NCI-H146 (cell line): ENCODE measurements at regions not wholly inside any gene's neighbourhood (a gene's known extent, or its start where the extent isn't known, plus 50 kb on each side); places are given as distances from the start of the nearest gene placed in this dataset.

Source experiments
- DNase-seq: peaks from one replicate; lab custom pipeline; 2025; lab: John Stamatoyannopoulos, UW

DNA sequence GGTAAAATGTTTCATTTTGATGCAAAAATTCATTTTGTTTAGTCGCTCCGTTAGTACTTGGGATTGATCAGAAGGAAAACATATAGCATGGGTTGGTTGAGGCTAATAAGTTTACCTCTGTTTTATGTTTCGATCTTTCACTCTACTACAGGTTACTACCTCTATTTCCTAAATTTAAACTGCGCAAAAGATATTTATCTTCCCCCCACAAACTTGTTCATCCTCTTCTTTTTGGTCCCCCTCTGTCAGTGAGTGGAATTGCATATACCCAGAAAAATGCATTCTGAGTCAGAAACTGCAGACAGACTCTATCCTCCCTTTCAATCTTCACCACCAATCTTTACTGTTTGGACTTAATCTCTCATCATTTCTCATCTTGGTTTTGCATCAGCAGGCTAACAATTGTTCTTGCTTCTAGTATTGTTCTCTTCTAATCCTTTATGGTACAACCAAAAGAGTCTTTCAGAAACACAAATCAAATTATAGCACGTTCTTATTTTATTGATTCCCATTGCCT lies 316.0 kb upstream of the ADGRL4 start:
- no peak for DNase-seq

- no peak for DNase-seq
These were observed 305.9 kb upstream of the ADGRL4 start for GRCh38 chr1:79312438-79312837.

GRCh38 chr1:79310609-79311008 lies 304.1 kb upstream of the ADGRL4 start:
- DNase-seq = no peak

DNA sequence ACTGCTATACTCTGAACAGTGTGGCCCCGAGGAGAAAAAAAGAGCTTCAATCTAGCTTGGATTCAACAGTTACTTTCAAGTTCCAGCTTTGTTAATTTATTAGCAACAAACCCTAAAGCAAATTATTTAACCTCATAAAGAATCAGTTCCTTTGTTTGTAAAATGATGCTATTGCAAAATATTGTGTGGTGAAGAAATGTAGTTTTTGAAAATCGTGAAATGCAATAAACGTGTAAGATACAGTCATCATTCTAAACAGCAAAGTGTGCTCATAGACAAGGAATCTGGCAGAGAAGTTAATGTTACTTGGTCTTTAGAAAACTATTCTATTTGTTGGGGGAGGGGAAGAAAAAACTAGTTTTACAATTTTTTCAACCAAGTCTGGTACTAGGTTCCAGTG lies 297.6 kb upstream of the ADGRL4 start:
- no peak for DNase-seq

DNA sequence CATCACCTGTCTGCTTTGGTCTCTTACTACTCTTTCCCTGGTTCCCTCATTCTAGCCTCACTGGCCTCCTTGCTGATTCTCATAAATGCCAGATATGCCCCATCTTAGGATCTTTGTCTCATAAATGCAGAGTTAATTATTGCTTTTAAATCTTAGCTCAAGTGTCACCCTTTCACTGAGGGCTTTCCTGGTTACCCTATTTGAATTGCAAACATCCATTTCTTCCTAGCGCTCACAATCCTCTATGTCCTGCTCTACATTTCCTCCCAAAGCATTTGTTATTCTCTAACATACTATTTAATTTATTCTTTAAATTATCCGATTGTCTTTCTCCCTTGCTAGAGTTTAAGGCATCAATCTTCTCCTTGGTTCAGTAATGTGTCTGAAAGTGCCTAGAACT lies 296.5 kb upstream of the ADGRL4 start:
- no peak for DNase-seq

DNA sequence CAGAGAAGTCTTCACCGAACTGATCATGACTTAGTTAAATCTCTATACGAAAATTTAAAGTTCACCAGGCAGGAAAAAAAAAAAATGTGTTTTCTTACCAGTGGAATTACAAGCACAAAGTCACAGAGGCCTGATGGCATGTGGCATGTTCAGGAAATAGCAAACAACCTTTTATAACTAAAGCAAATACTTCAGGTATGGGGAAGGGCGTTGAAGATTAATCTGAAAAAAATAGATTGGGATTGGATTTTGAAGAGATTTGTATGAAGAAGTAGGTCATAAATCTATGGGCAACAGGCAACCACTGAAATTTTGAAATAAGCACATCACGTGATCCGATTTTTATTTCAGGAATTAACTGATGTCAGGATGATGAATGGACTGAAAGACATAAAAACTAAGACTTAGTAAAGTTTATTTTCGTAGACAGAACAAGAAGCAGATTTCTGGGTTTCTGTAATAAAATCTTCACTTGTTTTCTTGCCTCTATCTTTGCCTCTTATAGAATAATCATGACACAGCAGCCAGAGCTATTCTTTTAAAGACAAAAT lies 295.9 kb upstream of the ADGRL4 start:
- no peak for DNase-seq

DNA sequence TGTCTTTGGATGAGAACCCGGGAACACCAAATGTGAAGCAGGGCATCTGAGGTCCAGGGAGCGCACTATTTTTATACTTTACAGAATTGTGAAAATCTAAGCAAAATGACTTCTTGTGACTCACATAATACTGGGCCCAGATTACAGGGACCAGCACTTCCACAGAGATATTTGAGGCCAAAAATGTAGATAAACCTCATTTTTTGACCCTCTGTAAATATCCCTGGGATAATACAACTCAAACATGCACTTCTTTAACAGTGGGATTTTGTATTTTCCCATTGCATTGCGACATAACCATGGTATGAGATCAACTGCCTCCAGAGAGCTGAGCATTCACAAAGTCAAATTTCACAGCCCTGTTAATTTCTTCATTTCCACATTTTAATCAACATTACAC lies 289.4 kb upstream of the ADGRL4 start:
- DNase-seq = no peak

- DNase-seq = no peak
These were observed 287.1 kb upstream of the ADGRL4 start for GRCh38 chr1:79293611-79294010.

GRCh38 chr1:79290927-79291474 lies 284.5 kb upstream of the ADGRL4 start:
- no peak for DNase-seq

GRCh38 chr1:79287982-79288381 lies 281.5 kb upstream of the ADGRL4 start:
- DNase-seq = no peak

DNA sequence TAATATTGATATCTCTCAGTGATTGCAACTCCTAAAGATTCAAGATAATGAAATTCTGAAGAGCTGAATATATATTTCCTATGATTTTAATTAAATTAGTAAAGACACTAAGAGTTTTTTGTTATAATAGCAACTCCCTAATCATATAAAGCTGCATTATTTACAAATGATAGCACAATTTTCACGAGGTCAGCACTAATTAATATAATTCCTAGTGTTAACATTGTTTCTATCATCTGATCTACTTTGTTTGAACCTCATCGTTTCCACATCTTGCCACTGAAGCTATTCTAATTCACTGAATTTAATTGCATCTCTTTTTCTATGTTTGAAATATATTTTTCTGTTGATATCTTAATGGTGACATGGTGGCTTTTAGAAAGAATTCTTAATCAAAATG lies 279.1 kb upstream of the ADGRL4 start:
- no peak for DNase-seq

- no peak for DNase-seq
These were observed 276.9 kb upstream of the ADGRL4 start for GRCh38 chr1:79283451-79283850.

DNA sequence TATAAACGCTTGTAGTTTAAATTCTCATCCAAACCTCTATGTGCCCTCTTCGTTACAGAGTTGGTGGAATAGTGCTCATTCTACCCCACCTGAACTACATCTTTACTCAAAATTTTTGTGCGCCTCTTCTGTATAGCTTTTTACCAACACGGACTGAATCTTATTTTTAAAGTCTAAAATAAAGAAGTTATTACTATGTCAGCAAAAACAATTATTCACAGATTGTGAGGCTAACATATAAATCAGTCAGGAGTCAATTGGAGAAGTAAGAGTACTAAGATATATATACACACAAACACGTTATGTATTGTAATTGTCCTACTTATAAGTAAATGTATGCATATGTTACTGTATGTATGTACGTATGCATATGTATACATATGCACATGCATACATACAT lies 274.9 kb upstream of the ADGRL4 start:
- no peak for DNase-seq

DNA sequence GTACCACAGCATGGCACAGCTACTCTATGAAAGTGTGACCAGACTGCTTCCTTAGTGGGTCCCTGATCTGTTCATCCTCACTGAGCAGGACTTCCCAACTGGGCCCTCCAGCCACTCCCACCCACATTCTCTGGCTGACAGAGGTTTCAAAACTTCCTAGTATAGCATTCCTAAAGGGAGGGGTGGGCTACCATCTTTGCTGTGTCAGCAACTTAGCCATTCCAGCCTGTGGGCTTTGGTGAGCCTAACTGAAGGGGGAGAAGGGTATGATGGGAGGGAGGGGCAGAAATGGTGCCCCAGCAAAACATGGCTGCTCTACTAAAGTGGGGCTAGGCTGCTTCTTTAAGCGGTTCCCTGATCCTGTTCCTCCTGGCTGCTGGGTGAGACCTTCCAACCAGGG lies 265.2 kb upstream of the ADGRL4 start:
- DNase-seq = no peak

DNA sequence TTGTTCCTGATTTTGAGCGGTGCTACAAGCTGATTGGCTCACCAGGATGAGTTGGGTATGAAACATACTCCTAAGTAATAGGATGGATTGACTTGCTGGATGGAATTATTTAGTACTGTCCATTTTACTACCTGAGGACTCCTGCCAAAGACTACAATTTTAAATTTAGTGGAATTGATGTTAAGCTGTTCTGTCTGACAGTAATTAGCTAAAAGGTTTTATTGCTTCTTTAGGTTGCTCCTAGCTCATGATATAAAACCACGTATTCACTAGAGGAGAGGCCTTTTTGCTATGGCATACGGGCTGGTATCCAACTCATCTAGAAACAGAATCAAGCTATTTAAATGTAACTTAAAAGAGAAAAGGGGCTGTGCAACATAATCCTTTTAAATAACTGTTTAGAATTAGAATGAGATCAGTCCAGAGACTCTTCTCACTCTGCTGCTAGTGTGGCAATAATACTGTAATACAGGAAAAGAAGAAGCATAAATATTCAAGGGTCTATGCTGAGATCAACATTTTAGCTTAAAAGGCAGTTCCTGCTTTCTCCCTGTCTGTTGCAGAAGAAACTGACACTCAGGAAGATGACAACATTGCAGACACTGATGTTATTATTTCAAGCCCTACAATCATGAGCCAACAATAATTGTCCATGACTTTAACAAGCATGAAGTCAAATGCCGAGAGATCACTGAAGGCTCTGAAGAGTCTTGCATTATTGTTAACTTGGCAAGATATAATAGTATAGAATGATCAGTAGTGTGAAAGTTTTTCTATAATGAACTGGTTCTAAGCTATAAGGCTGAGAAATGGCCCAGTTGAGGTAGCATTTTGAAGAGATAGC lies 258.7 kb upstream of the ADGRL4 start:
- DNase-seq = no peak

DNA sequence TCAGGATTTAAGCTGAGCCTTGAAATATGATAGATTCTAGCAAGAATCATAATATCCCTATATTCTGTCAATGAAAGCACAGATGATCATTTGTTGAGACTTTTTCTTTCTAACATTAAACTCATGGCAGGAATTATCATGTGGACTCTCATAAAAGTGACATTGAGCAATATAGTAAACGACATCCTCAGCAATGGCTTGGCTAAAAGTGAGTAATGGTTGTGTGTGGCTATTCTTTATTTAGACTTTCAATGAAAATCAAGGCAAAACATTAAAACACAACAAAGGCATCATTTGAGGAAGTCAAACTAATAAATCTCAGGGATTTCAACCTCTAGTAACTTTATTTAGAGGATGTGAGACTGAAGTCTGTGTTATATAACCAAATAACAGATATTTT lies 257.8 kb upstream of the ADGRL4 start:
- DNase-seq = no peak

GRCh38 chr1:79262745-79263258 lies 256.3 kb upstream of the ADGRL4 start:
- peak; percentile 25 for DNase-seq

DNA sequence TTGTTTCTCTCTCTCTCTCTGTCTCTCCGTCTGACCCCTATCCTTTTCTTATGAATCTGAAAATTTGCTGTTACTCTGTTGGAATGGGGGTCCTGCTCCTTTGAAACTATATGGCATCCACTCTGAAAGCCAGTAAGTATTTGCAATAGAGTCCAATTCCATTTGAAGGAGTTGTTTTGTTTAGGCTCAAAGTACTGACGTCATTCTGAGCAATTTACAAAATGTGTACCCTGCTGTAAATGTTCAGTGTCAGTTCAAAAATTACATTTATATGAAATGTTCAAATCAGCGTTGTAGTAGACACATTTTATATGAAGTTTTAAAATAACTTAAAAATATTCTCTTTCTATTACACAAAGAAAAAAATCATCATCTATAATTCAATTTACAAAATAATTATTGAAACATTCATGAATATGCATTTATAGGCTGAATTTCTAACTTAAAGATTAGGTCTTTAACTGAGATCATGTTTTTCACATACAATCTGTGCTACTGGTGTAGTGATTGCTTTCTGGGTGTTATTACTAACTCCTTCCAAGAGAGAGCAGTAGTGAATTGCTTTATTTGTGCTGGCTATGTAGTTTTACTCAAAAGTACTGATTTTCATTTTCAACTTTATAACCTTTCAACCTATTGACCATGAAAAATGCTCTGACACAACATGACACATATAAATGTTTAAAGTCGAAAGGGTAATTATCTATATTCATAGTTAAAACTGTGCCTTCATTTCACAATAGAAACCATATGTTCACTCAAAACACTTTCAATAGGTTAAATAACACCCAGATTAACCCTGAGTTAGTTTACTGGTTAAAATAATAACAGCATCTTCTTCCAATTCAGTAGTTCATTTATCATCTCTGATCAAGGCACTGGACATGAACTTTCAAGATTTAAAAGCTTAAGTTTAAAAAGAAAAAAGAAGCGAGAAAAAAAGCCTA lies 253.1 kb upstream of the ADGRL4 start:
- DNase-seq = peak; percentile 2

- peak; percentile 11 for DNase-seq
These were observed 248.9 kb upstream of the ADGRL4 start for GRCh38 chr1:79255421-79255820.

DNA sequence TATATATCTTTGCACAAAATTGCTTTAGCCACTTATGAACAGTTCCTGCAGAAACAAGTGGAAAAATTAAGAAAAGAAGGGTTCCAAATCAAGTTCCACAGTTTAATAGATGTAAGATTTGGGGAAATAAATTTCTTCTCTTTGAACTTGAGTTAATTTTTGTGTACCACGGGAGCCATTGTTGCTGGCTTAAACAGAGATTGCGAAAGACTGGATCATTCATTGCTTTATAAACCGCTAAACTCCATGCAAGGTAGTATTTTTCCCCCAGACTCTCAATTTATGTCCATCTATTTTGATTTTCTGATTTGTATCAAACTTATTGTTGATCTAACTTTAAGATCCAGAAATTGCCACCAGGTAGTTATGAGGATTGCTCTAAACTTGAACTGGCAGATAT lies 246.1 kb upstream of the ADGRL4 start:
- no peak for DNase-seq

- no peak for DNase-seq
These were observed 233.3 kb upstream of the ADGRL4 start for GRCh38 chr1:79239840-79240239.
